Left cardiac atrium (tissue), 4 donors: ENCODE measurements at regions not wholly inside any gene's neighbourhood (a gene's known extent, or its start where the extent isn't known, plus 50 kb on each side); places are given as distances from the start of the nearest gene placed in this dataset.

ENCODE experiments used
- ATAC-seq, 2 donors: fragments of 200-7000 bp; cut with Tn5 transposase; one replicate each; pipeline ENCODE4 v1.9.1; 2020; ENCODE audit warnings: mild to moderate bottlenecking in 2 of 2, moderate library complexity in 2 of 2
- DNase-seq: peaks from one replicate; pipeline ENCODE4 v3.0.0-alpha.2; 2020
- intact Hi-C, 2 donors: fragments of 100-400 bp; cut with DNase I; formaldehyde crosslinking; loops; one replicate each; pipeline versions ENCODE4 v1.14.1 to v1.15.1; 2022 to 2023
- donor health status: DM: no; HTN: yes; CAD: no.
- donor health status: DM: no; HTN: yes; CAD: no; lungs with severe emphysema.
- donor health status: DM: yes; HTN: yes; CAD: no.
- donor health status: Dilated cardiomyopathy.

DNA sequence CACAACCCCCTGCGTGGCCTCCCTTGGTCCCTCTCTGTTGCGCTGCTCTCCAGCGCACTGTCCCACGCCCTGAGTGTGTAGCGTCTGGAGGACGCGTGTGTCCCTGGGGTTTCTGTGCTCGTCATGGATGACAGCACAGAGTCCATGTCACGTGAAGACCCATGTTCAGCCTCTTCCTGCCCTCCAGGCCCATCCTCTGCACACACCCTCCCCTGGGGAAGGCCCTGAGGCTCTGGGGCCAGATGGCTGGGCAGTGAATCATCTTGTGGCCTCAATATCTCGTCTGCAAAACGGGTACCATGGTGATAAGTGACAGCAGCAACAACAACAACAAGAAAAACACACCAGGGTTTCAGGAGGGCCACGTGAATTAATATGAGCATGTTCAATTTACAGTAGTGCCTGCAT is 71.5 kb upstream of the ARHGEF7 start:
- intact Hi-C loops: loop anchor here in 1 of 2 donors (10.0 kb wide), 2 partner anchors 119 to 449 kb away; no protein-coding TSS in a partner anchor
- ATAC-seq (peak; percentile 67 to 70), DNase-seq (peak; percentile 40)

DNA sequence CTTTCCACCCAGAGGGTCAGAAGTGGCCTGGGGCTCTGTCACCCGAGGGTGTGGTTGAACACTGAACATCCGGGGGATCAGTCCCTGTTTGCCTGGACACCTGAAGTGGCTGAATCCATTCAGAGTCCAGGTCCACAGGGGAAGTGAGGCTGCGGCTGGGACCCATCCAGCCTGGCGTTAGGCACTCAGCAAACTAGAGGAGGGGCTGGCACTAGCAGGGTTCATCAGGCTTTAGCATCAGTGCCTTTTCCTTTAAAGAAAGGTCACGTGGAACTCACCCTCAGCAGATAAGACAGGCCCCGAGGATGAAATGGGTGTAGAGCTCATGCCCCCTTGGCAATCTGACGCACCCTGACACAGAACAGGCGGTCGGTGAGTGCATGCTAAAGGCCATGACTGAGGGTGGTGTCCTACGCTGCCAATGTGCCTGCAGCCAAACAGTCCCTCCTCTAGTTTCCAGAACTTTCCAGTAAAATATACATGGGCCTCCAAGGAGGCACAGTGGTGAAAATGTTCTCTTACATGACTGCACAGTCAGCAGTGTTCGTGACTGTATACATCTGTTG is 72.4 kb upstream of the ARHGEF7 start:
- DNase-seq: no peak
- intact Hi-C loops: loop anchor here in 1 of 2 donors (10.0 kb wide), 2 partner anchors 118 to 448 kb away; no protein-coding TSS in a partner anchor
- no peak for ATAC-seq

DNA sequence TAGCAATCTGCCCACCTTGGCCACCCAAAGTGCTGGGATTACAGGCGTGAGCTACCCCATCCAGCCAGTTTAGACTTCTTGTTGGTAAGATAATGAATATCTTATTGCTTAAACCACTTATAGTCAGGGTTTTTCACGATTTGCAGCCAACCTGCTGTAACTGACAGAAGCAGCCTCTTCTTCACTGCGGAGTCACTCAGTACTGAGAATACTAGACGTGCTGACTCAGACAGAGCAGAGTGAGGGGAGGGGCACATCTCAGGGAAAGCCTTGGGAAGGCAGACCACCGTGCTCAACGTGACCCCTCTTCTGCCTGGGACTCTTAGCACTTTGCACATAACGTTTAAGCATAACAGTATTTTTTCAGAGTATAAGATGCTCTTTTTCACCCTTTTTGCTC is 74.3 kb upstream of the ARHGEF7 start:
- intact Hi-C loops: loop anchor here in 1 of 2 donors (10.0 kb wide), 2 partner anchors 116 to 446 kb away; no protein-coding TSS in a partner anchor
- ATAC-seq: no peak
- DNase-seq: no peak

DNA sequence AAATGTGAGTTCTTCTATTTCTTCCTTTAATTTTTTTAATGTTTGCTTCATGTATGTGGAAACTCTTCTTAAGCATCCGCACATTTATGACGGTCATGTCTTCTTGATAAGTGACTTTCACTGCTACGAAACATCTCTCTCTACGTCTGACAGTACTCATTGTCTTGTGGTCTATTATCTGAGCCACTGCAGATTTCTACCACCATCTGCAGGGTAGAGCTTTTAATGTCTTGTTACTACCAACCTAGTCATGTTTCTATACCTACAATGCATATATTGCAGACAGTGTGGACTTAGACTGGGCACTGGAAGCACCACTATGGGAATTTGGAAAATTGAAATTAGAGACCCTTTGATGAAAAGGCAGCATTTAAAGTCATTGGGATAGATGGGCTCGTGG is 75.4 kb upstream of the ARHGEF7 start:
- no peak for DNase-seq
- intact Hi-C loops: loop anchor here in 1 of 2 donors (10.0 kb wide), 2 partner anchors 115 to 445 kb away; no protein-coding TSS in a partner anchor
- no peak for ATAC-seq

DNA sequence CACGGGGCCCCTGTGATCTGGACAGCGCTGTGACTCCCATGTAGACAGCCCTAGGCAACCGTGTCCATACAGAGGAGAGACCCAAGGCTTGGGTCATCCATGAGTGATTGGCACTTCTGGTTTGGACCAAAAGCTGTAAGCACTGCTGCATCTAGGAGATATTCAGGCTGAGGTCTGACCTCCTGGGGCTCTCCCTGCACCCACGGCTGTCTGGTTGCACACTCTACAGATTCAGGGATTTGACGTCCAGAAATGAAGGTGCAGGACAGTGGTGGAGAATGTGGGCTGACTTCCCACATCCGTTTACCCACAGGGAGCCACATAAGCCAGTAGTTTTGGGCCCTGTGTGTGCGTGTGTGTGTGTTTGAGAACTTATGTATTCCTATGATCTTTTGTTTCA is 76.2 kb upstream of the ARHGEF7 start:
- intact Hi-C loops: no loop called here
- no peak for DNase-seq
- no peak for ATAC-seq

DNA sequence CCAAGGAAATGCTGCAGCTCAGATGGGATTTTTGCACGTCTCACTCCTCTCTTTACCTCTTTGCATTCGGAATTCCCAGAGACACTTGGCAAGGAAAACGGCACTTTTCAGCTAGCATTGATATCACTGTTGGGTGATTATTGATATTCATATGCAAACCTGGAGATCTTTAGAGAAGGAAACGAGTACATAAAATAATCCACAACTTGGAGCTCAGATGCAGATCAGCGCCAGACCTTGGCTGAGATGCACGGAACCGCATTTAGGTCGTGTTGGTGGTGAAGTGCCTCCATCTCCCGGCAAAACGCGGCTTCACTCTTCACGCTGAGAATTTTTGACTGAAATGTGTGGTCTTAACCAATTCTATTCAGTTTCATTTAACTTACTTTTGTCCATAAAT is 77.2 kb upstream of the ARHGEF7 start:
- DNase-seq: no peak
- intact Hi-C loops: no loop called here
- no peak for ATAC-seq

DNA sequence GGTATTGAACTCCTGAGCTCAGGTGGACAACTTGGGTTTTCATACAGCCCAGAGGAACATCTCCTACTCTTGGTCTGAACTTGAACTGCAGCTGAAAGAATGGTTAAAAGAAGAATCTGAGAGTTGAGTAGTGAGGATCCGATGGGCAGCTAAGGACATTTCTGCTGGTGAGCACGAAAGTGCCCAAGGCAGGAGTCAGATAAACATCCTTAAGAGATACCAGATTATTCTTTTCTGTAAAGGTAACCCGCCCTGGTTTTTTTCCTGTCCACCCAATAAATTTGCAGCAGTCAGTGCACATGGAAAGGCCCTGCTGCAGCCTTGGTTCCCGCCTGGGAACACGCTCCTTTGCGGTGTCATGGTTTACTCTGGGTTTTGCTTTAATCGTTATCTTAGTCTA is 78.4 kb upstream of the ARHGEF7 start:
- no peak for DNase-seq
- intact Hi-C loops: no loop called here
- ATAC-seq: no peak

DNA sequence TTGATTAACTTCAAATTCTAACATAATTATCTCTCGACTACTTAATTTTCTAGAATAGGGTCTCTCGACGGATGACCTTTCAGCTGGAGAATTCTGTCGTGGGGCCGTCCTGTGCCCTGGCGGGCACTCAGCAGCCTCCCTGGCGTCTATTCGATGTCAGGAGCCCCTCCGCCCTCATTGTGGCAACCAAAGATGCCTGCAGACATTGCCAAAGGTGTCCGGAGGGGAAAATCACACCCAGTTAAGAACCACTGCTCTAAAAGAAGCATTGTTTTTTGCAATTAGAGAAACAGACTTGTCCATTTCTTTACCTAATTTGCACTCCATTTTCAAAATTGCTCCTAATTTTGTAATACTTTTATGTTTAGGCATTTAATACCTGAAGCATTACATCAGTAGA is 79.2 kb upstream of the ARHGEF7 start:
- no peak for DNase-seq
- intact Hi-C loops: no loop called here
- no peak for ATAC-seq

DNA sequence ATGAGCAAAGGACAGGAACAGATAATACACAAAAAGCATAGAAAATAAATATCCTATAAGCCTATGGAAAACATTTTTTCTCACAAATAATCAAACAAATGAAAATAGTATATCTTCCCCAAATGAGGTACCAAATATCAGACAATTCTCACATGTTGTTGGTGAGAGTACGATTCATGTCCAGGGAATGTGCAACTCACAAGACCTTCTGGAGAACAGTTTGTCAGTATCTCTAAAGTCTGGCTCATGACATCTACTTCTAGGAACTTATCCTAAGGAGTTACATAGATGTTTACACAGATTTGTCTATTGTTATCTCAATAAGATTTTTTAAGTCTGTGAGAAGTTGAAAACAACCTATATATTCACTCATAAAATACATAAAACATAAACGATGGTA is 80.3 kb upstream of the ARHGEF7 start:
- DNase-seq (no peak), ATAC-seq (no peak)
- intact Hi-C loops: no loop called here

DNA sequence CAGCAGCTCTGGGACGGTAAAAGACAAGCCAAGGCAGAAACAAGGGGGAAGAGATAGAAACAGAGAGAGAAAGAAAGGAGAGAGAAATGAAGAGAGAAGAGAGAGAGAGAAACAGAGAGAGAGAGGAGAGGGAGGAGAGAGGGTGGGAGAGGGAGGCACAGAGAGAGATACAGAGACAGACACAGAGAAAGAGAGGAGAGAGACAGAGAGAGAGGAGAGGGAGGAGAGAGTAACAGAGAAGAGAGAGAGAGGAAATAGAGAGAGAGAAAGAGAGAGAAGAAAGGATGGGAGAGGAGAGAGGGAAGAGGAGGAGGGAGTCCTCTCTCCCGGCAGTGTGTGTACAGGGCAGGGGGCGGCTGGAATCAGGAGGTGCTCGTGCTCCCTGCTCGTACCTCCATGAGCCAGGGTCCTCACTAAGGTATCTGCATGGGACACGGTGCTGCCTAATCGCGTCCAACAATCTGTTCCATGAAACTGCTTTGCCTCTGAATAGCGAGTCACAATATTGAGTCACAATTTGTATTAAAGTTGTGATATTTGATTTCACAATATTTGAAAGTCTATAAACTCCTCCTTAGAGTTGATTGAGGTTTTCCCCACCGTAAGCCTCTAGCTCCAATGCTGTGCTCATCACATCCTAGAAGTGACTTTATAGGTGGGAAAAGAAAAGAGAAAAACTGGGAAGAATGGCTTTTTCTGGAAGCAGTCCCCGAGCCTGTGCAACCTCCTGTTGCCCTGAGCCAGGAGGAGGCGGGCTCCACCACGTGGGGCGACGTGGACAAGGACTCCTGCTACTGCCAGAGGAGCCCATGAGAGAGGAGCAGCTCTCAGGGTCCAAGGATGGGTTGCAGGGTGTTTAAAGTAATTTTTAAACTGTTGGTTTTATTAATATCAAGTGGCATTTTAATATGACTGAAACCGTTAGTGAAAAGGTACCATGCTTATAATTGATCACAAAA is 81.7 kb upstream of the ARHGEF7 start:
- ATAC-seq (peak in 1 of 2 donors; percentile 25), DNase-seq (no peak)
- intact Hi-C loops: no loop called here

DNA sequence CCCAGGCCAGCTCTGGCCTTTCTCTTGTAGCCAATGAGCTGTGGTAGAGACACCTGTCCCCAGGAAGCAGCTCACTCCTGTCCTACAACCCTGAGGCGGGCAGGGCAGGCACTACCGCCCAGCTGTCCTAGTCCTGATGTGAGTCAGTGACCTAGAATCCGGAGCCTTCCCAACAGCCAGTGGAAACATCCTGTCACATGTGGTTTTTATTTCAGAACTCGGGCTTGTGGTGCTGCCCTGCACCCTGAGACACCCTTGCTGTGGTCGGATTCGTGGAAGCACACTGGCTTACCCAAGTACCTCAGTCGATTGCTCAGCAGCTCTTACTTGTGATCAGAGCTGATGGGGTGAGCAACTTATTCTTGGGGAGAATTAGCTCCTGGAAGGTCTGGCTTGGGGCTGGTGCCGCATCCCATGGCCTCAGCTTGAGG is 83.6 kb upstream of the ARHGEF7 start:
- intact Hi-C loops: no loop called here
- ATAC-seq (peak in 1 of 2 donors; percentile 23), DNase-seq (no peak)

DNA sequence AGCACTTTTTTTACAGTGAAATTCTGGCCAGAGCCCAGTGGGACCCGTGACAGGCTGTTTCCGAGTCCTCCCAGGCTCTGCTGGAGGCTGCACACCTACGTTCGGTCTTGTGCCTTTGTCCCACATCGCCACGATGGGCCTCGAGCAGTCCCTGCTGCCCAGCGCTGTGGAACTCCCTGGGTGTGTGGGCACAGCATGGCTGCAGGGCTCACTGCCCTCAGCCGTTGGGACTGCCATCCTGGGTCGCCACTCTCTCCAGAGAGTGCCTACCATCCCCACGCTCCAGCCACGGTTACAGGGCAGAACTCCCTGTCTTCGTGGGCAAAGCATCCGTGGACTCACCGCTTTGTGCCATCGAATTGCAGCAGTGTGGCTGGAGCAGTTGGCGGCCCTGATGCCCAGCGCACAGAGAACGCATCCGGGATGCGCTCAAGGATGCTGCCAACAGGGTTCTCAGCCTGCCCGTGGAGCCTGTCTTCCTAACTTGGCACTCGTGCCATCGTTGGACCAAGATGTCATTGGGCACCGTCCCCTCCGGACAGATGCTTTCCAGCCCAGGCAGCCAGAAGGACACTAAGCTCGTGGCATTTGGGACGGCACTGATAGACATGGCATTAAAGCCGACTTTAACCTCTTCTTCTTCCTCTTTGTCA is 85.0 kb upstream of the ARHGEF7 start:
- intact Hi-C loops: no loop called here
- DNase-seq (no peak), ATAC-seq (no peak)

DNA sequence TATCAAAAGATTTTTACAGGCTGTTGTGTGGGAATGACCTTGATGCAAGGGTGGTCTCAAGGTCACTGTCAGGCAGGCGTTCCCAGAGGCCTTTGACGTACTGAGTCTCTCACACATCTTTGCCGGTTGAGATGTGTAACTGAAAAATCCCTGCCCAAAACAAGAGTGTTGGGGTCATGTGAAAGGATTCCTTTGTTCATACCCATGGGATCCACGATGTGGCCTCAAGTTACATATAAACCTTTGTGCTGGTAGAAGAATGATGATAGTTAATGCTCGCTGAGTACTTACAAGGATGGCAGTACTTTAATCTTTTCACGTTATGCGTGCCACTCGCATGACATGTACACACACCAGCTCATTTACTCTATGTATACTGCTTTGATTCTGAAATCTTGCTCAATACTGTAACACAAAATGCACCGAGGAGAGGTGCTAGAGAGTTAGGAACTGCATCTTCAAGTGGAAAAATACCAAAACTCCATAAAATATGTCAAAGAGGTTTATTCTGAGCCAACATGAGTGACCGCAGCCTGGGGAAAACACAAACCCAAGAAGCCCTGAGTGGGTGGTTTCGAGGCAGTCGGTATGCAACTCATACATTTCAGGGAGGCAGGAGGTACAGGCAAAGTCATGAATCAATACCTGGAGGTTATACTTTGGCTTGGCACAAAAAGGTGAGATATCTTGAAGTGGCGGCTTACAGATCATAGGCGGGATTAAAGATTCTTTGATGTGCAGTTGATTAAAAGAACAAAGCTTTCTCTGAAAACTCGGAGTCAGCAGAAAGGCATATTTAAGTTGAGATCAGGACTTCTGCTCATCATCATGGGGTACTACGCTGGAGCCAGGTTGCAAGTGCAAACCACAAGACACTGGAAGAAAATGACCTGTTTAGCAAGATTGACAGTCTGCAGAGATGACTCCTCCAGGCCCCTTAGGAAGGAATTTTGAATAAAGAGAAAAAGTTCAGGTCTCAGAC is 87.4 kb upstream of the ARHGEF7 start:
- DNase-seq (no peak), ATAC-seq (no peak)
- intact Hi-C loops: no loop called here

DNA sequence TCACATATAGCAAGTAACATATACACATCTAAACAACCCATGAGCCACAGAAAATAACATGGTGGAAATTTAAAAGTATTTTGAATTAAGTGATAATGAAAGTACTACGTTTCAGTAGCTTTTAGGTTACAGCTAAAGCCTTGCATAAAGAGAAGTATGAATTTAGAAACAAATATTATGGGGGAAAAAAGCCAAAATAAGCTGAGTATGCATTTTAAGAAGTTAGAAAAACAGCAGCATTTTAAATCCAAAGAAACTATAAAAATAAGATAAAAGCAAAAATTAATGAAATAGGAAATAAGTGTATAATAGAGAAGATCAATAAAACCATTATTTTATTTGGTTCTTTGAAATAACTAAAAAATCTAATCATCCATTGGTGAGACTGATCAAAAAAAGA is 89.8 kb upstream of the ARHGEF7 start:
- DNase-seq (no peak), ATAC-seq (no peak)
- intact Hi-C loops: no loop called here

DNA sequence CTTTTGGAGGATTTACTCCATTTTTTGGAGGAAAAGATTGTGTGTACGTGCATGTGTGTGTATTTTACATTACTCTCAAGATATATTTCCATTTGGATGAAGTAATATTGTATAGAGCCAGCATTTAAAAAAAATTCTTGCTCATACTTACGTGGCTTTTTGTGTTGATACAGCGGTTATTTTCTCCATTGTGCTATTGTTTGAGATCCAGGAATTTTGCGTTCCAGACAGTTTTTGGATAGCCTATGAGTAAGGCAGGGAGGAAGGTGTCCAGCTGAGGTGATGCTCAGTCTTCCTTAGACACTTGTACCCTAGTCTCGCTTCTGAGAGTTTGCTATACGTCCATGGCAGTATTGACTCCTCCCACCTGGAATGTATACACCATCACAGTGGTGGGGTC is 92.2 kb upstream of the ARHGEF7 start:
- intact Hi-C loops: no loop called here
- no peak for ATAC-seq

DNA sequence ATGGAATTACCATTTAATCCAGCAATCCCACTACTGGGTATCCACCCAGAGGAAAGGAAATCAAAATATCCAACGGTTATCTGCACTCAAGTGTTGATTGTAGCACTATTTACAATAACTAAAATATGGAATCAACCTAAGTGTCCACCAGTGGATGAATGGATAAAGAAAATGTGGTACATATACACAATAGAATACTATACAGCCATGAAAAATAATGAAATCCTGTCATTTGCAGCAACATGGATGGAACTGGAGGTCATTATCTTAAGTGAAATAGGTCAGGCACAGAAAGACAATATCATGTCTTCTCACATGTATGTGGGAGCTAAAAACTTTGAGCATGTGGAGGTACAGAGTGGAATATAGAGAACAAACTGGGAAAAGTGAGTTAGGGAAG is 92.9 kb upstream of the ARHGEF7 start:
- ATAC-seq (no peak), DNase-seq (no peak)
- intact Hi-C loops: no loop called here

More for the DNA sequence above, 92.2 kb upstream of the ARHGEF7 start:
- DNase-seq: no peak

DNA sequence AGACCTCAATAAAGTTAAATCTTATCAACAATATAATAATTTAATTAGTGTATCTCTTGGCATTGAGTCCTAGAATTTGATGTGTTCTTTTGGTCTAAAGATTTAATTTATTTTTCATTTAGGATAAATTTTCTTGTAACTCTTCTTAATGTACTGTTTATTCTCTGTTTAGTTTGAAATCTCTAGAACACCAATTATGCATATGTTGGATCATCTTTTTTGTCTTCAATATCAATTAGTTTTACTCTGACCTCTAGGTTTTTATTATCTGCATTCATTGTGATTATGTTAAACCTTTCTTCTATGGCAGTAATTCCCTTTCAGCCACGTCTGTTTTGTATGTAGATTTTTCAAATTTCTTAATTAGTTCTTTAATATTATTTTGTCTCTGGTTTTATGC is 93.8 kb upstream of the ARHGEF7 start:
- no peak for ATAC-seq
- DNase-seq: no peak
- intact Hi-C loops: no loop called here

DNA sequence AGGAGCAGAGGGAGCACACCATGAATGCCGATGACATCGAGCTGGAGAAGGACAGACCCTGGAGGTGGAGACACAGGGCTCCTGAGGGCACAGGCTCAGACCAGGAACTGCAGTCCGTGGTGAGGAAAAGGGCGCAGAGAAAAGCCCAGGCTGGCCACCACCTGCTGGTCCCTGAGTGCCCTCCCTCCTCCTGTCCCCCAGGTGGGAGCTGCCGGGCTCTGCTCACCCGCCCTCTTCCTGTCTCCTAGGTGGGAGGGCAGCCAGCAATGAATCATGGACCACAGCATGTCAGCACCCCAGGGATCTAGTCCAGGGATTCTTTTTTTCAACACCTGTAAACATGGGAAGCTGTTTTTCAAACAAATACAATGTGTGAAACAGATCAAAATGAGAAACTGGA is 94.6 kb upstream of the ARHGEF7 start:
- DNase-seq (no peak), ATAC-seq (no peak)
- intact Hi-C loops: no loop called here

DNA sequence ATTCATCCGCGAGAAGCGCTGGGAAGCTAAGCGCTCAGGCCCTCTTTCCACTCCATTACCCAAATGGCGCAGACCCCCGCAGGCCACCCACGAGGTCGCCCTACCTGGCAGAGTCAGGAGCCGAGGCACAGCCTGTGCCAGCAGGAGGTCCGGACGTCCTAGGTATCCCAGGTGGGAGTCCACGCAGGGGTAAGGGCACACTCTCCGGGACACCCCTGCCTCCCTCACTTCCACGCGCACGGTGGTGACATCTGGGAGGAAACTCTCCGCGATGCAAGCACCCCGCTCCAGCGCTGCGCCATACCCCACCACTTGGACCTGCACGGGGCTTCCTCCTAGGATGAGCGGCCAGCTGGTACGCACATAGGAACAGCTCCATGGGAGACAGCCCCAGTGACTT is 95.1 kb upstream of the ARHGEF7 start:
- intact Hi-C loops: no loop called here
- no peak for DNase-seq
- no peak for ATAC-seq
